Activated T-cell treated with anti-CD3 and anti-CD28 coated beads, Interleukin-2, amount 50 U/mL, for 4 hours (primary cell): ENCODE measurements at regions not wholly inside any gene's neighbourhood (a gene's known extent, or its start where the extent isn't known, plus 50 kb on each side); places are given as distances from the start of the nearest gene placed in this dataset.
A peak's percentile ranks its signal among the peaks of the same experiment; 100 is the strongest.

Source experiments
- ATAC-seq, 2 donors: fragments of 200-7000 bp; cut with Tn5 transposase; one replicate each; pipeline ENCODE4 v1.10.0; 2021
- DNase-seq: peaks from one replicate; pipeline ENCODE4 v3.0.0-alpha.2; 2020
- H3K27me3 Mint-ChIP-seq: one replicate; pipeline ENCODE4 v1.8.0; 2021; ENCODE audit warnings: low read depth, mixed read lengths
- H3K36me3 Mint-ChIP-seq: one replicate; pipeline ENCODE4 v1.8.0; 2022; ENCODE audit warnings: mixed read lengths; ENCODE audit not compliant: insufficient read depth
- H3K4me1 Mint-ChIP-seq: one replicate; pipeline ENCODE4 v1.8.0; 2021; ENCODE audit warnings: low read depth, mixed read lengths
- H3K4me3 Mint-ChIP-seq: one replicate; pipeline ENCODE4 v1.8.0; 2021; ENCODE audit warnings: mild to moderate bottlenecking, moderate library complexity, mixed read lengths
- H3K9me3 Mint-ChIP-seq: one replicate; pipeline ENCODE4 v1.8.0; 2021; ENCODE audit warnings: mixed read lengths

DNA sequence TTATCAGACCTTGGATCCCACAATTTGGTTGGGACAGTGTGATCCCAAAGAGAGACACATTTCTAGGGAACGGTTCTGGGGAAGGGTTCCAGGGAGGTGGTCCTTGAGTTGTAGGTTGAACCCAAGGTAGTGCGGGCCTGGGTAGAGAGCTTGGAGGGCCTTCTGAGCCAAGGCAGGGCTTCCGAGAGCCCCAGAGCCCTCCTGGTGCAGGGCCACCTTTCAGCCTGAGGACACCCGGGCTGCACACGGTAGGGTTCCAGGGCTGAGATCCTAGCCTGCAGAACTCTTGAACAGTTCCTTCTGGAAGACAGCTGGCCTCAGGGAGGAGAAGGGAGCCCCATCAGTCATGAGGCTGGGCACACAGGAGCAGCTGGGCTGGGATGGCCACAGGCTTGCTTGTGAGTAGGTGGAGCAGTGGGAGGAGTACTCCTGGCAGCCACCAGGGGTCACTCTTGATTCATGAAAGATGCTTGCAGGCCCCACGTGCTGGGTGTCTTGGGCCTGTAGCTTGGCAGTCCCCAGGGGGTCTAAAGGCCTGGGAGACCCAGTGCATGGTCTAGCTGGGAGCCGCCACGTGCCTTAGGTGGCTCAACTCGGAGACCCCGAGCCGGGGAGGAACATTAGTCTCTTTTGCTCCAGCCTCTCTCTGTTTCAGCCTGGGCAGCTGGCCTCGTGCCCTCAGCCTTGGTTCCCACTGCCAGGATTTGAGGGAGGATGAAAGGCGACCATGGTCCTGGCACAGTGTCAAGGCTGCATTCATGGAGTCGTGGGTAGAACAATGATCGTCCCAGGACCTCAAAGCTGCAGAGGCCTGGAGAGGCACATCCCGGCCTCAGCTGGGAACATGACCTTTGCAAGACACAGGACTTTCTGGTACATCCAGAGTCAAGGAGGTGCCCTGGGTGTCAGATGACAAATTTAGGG lies 381.6 kb downstream of the TYW1 start:
- H3K27me3 Mint-ChIP-seq, result peaks cover 14% of the 10 kb centered on the region
- peaks cover 5% of the 10 kb centered on the region for H3K9me3 Mint-ChIP-seq

GRCh38 chr7:67380326-67380725 lies 383.7 kb downstream of the TYW1 start:
- no peaks in the 10 kb centered on the region for H3K9me3 Mint-ChIP-seq
- peaks cover 10% of the 10 kb centered on the region for H3K27me3 Mint-ChIP-seq
- H3K4me1 Mint-ChIP-seq, result no peaks in the 10 kb centered on the region
- ATAC-seq (no peak), DNase-seq (no peak)
- H3K4me3 Mint-ChIP-seq, result no peak overlapping the region
- no peaks in the 10 kb centered on the region for H3K36me3 Mint-ChIP-seq

More for the DNA sequence above, 381.6 kb downstream of the TYW1 start:
- peak in 1 of 2 donors; percentile 69 for ATAC-seq
- peak; percentile 39 for DNase-seq
- H3K4me3 Mint-ChIP-seq, result no peak overlapping the region
- no peaks in the 10 kb centered on the region for H3K4me1 Mint-ChIP-seq
- no peaks in the 10 kb centered on the region for H3K36me3 Mint-ChIP-seq

- H3K9me3 Mint-ChIP-seq, result no peaks in the 10 kb centered on the region
- H3K36me3 Mint-ChIP-seq, result no peaks in the 10 kb centered on the region
- no peaks in the 10 kb centered on the region for H3K4me1 Mint-ChIP-seq
- ATAC-seq, result no peak
- DNase-seq, result no peak
- peaks cover 7% of the 10 kb centered on the region for H3K27me3 Mint-ChIP-seq
- H3K4me3 Mint-ChIP-seq, result no peak overlapping the region
Observed at GRCh38 chr7:67380858-67381257, 384.2 kb downstream of the TYW1 start.

- ATAC-seq (no peak), DNase-seq (no peak)
- no peaks in the 10 kb centered on the region for H3K36me3 Mint-ChIP-seq
- no peaks in the 10 kb centered on the region for H3K27me3 Mint-ChIP-seq
- no peak overlapping the region for H3K4me3 Mint-ChIP-seq
- H3K9me3 Mint-ChIP-seq, result no peaks in the 10 kb centered on the region
- no peaks in the 10 kb centered on the region for H3K4me1 Mint-ChIP-seq
Observed at GRCh38 chr7:67387851-67388250, 391.2 kb downstream of the TYW1 start.

DNA sequence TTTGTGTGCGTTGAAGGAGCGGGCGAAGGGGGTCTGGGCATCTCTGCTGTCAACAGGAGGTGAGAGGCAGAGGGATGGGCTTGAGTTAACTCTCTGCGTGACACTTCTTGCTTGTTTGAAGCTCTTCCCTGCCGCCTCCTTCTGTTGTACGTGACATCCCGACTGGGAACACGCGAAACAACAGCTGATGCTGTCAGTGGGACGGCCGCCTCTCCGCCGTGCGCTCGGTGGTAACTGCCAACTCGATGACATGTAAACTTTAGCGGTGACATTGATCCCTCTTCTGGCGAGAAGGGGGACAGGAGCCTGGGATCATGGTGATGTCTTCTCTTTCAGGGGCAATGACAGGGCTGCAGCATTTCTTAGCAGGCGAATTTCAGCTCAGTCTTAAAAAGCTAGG lies 394.5 kb downstream of the TYW1 start:
- H3K36me3 Mint-ChIP-seq, result no peaks in the 10 kb centered on the region
- ATAC-seq (no peak), DNase-seq (no peak)
- H3K27me3 Mint-ChIP-seq, result no peaks in the 10 kb centered on the region
- no peak overlapping the region for H3K4me3 Mint-ChIP-seq
- H3K9me3 Mint-ChIP-seq, result no peaks in the 10 kb centered on the region
- H3K4me1 Mint-ChIP-seq, result no peaks in the 10 kb centered on the region

GRCh38 chr7:67392596-67393438 lies 396.2 kb downstream of the TYW1 start:
- Mint-ChIP-seq H3K27me3 (no peaks in the 10 kb centered on the region), H3K4me3 (no peak overlapping the region), H3K4me1 (no peaks in the 10 kb centered on the region), H3K9me3 (peaks cover 4% of the 10 kb centered on the region), H3K36me3 (no peaks in the 10 kb centered on the region)
- ATAC-seq, result no peak
- no peak for DNase-seq

GRCh38 chr7:67393903-67394302 lies 397.3 kb downstream of the TYW1 start:
- Mint-ChIP-seq H3K27me3 (no peaks in the 10 kb centered on the region), H3K36me3 (no peaks in the 10 kb centered on the region), H3K4me1 (no peaks in the 10 kb centered on the region), H3K4me3 (no peak overlapping the region), H3K9me3 (peaks cover 4% of the 10 kb centered on the region)
- ATAC-seq (no peak), DNase-seq (no peak)

DNA sequence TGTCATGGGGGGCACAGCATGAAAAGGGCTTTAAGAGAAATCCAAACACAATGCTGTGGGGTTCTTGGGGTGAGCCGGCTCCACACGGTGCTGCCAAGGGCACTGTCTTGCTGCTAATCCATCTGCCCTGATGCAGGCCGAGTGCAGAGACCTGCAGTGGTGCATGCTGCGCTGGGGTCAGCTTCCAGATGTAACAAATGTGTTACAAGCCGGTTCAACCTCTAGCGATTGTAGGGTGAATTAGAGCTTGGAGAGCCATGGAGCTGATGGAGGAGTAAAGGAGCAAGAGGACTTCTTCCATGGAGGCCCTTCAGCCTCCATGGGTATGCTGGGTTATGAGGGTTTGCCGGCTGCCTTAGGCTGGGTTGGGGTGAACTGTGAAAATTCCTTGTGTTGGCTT lies 402.3 kb downstream of the TYW1 start:
- peaks cover under 1% of the 10 kb centered on the region for H3K27me3 Mint-ChIP-seq
- no peak for ATAC-seq
- H3K4me3 Mint-ChIP-seq, result no peak overlapping the region
- DNase-seq, result no peak
- peaks cover 4% of the 10 kb centered on the region for H3K9me3 Mint-ChIP-seq
- no peaks in the 10 kb centered on the region for H3K36me3 Mint-ChIP-seq
- H3K4me1 Mint-ChIP-seq, result no peaks in the 10 kb centered on the region

GRCh38 chr7:67401492-67401891 lies 404.9 kb downstream of the TYW1 start:
- no peaks in the 10 kb centered on the region for H3K36me3 Mint-ChIP-seq
- H3K9me3 Mint-ChIP-seq, result peaks cover 4% of the 10 kb centered on the region
- ATAC-seq (no peak), DNase-seq (no peak)
- H3K4me1 Mint-ChIP-seq, result no peaks in the 10 kb centered on the region
- peaks cover 5% of the 10 kb centered on the region for H3K27me3 Mint-ChIP-seq
- H3K4me3 Mint-ChIP-seq, result no peak overlapping the region

GRCh38 chr7:67402280-67402679 lies 405.6 kb downstream of the TYW1 start:
- DNase-seq, result no peak
- Mint-ChIP-seq H3K4me3 (no peak overlapping the region), H3K27me3 (peaks cover 5% of the 10 kb centered on the region), H3K36me3 (no peaks in the 10 kb centered on the region), H3K4me1 (no peaks in the 10 kb centered on the region), H3K9me3 (peaks cover 1% of the 10 kb centered on the region)
- ATAC-seq, result no peak

DNA sequence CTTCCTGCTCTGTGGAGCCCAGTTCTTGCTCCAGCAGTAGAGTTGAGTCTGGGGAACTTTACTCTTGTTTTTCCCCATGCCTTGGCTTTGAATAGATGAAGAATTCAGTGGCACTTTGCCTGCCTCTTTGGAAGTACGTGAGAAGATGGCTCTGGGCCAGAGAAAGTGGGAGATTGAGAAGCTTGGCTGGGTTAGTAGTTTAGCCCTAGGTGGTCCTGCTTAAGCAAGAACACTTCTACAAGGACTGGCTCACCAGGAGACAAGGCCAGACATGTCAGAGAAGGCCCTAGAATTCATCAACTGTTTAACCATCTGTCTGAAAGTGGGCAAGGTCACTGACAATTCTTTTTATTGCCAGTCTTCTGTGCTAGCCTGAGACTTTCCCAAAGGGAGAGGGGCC lies 410.3 kb downstream of the TYW1 start:
- H3K27me3 Mint-ChIP-seq, result peaks cover 6% of the 10 kb centered on the region
- no peaks in the 10 kb centered on the region for H3K4me1 Mint-ChIP-seq
- no peak for DNase-seq
- no peak overlapping the region for H3K4me3 Mint-ChIP-seq
- no peaks in the 10 kb centered on the region for H3K9me3 Mint-ChIP-seq
- ATAC-seq, result no peak
- H3K36me3 Mint-ChIP-seq, result no peaks in the 10 kb centered on the region

GRCh38 chr7:67407392-67408071 lies 410.9 kb downstream of the TYW1 start:
- ATAC-seq (no peak), DNase-seq (no peak)
- H3K4me1 Mint-ChIP-seq, result no peaks in the 10 kb centered on the region
- H3K27me3 Mint-ChIP-seq, result peaks cover 6% of the 10 kb centered on the region
- no peak overlapping the region for H3K4me3 Mint-ChIP-seq
- no peaks in the 10 kb centered on the region for H3K9me3 Mint-ChIP-seq
- no peaks in the 10 kb centered on the region for H3K36me3 Mint-ChIP-seq

- H3K36me3 Mint-ChIP-seq, result no peaks in the 10 kb centered on the region
Observed at GRCh38 chr7:67408109-67408508, 411.5 kb downstream of the TYW1 start.

GRCh38 chr7:67413670-67414069 lies 417.0 kb downstream of the TYW1 start:
- Mint-ChIP-seq H3K4me1 (no peaks in the 10 kb centered on the region), H3K27me3 (peaks cover 2% of the 10 kb centered on the region), H3K36me3 (no peaks in the 10 kb centered on the region), H3K9me3 (peaks cover 19% of the 10 kb centered on the region), H3K4me3 (no peak overlapping the region)
- ATAC-seq, result no peak
- DNase-seq, result no peak

More at GRCh38 chr7:67408109-67408508, 411.5 kb downstream of the TYW1 start:
- ATAC-seq (no peak), DNase-seq (no peak)
- Mint-ChIP-seq H3K9me3 (no peaks in the 10 kb centered on the region), H3K4me3 (no peak overlapping the region), H3K4me1 (no peaks in the 10 kb centered on the region), H3K27me3 (peaks cover 6% of the 10 kb centered on the region)
